ENCODE measurements at regions not wholly inside any gene's neighbourhood (a gene's known extent, or its start where the extent isn't known, plus 50 kb on each side); places are given as distances from the start of the nearest gene placed in this dataset.

DNA sequence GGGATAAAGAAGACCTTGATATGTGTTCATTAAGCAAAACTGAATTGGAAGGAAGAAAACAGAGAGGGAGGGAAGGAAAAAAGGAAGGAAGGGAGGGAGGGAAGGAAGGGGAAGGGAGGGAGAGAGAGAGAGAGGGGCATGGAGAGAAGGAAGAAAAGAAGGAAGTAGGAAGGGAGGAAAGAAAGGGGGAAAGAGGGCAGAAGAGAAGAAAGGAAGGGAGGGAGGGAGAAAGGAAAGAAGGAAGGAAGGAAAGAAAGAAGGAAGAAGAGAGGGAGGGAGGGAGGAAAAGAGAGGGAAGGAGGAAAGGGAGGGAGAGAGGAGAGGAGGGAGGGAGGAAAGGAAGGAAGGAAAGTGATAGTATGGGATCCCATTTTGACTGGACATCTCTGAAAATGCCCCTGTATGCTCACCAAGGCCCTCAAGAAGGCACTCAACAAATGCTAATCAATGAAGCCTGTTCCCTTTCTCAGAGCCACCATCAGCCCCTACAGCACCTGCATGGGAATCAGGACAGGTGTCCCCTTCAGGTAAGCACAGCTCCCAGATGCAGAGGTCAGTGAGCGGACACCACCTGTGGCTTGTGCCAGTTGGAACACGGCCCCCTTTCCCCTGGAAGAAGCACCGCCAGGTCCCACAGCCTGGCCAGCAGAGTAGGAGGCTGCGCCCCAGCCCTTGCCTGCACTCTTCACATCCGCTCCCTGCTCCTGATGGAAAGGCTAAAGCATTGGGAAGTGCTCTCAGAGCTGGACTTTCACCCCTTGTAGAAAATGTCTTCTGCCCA lies 161.4 kb upstream of the DIO3 start:
- H4K20me1 ChIP-seq (ENCODE audit: insufficient read depth, low read length) = no peaks in the 10 kb centered on the region
- WGBS (ENCODE audit: low lambda C conversion rate) = 40% methylated on average over 1 of the region's 5 CpGs
- CTCF ChIA-PET (ENCODE audit: low intra/inter-chr PET ratio, low total read pairs) = no interaction called here
- H3K4me1 ChIP-seq (ENCODE audit: insufficient read depth, low read length) = no peaks in the 10 kb centered on the region
- H3K27ac ChIP-seq (ENCODE audit: extremely low read length, insufficient read depth, low read length) = no peak overlapping the region
- H3K27me3 ChIP-seq (ENCODE audit: control insufficient read depth in 1 of 2, insufficient read depth in 2 of 2, low read length in 2 of 2) = peaks cover 0 to 29% of the 10 kb centered on the region in 2 experiments; a peak in 2 of 5 replicates
- DNase-seq (ENCODE audit: low spot score) (no peak), ATAC-seq (no peak), FAIRE-seq (no peak)
- POLR2A ChIA-PET = no interaction called here
- H3K9me3 ChIP-seq (ENCODE audit: low read length) = no peaks in the 10 kb centered on the region
- H3K79me2 ChIP-seq (ENCODE audit: insufficient read depth, low read length) = no peaks in the 10 kb centered on the region
- no peak overlapping the region for H3K4me2 ChIP-seq (ENCODE audit: low read depth, low read length)
- H3K9ac ChIP-seq (ENCODE audit: insufficient read depth, low read depth, low read length) = no peak overlapping the region
- H2AFZ ChIP-seq (ENCODE audit: low read length) = no peak overlapping the region
- in situ Hi-C loops (cut with HindIII; ENCODE audit: extremely low pct_ligation_motif_present, low pct_unique_long_range_greater_than_20kb) = no loop called here
- H3K36me3 ChIP-seq (replicated peaks in 1 of 2; ENCODE audit: control insufficient read depth in 1 of 2, insufficient read depth in 2 of 2, low read length in 2 of 2) = no peaks in the 10 kb centered on the region
- BruUV-seq (replicated peaks) = no TSS peak
- intact Hi-C loops (cut with micrococcal nuclease; ENCODE audit: unreplicated experiment) = no loop called here
- TF ChIP-seq ZNF317 (CRISPR knock-in tag; IDR thresholded peaks at IDR 0.05) (no peak), FOXC1 (CRISPR knock-in tag; IDR thresholded peaks at IDR 0.05; ENCODE audit: borderline replicate concordance) (no peak), NFE2 (CRISPR knock-in tag; IDR thresholded peaks at IDR 0.05) (no peak), KDM5A (IDR thresholded peaks at IDR 0.05; ENCODE audit: borderline replicate concordance, low read length) (no peak), HOXA9 (CRISPR knock-in tag; IDR thresholded peaks at IDR 0.05; ENCODE audit: borderline replicate concordance) (no peak), HNRNPH1 (optimal IDR thresholded peaks at IDR 0.05; ENCODE audit: low read depth, low read length) (no peak)
- TF ChIP-seq, protein P1, sequence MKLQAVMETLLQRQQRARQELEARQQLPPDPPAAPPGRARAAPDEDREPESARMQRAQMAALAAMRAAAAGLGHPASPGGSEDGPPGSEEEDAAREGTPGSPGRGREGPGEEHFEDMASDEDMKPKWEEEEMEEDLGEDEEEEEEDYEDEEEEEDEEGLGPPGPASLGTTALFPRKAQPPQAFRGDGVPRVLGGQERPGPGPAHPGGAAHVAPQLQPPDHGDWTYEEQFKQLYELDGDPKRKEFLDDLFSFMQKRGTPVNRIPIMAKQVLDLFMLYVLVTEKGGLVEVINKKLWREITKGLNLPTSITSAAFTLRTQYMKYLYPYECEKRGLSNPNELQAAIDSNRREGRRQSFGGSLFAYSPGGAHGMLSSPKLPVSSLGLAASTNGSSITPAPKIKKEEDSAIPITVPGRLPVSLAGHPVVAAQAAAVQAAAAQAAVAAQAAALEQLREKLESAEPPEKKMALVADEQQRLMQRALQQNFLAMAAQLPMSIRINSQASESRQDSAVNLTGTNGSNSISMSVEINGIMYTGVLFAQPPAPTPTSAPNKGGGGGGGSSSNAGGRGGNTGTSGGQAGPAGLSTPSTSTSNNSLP (IDR thresholded peaks at IDR 0.05; ENCODE audit: low read depth, low read length) = no peak
- TF ChIP-seq, protein P2, sequence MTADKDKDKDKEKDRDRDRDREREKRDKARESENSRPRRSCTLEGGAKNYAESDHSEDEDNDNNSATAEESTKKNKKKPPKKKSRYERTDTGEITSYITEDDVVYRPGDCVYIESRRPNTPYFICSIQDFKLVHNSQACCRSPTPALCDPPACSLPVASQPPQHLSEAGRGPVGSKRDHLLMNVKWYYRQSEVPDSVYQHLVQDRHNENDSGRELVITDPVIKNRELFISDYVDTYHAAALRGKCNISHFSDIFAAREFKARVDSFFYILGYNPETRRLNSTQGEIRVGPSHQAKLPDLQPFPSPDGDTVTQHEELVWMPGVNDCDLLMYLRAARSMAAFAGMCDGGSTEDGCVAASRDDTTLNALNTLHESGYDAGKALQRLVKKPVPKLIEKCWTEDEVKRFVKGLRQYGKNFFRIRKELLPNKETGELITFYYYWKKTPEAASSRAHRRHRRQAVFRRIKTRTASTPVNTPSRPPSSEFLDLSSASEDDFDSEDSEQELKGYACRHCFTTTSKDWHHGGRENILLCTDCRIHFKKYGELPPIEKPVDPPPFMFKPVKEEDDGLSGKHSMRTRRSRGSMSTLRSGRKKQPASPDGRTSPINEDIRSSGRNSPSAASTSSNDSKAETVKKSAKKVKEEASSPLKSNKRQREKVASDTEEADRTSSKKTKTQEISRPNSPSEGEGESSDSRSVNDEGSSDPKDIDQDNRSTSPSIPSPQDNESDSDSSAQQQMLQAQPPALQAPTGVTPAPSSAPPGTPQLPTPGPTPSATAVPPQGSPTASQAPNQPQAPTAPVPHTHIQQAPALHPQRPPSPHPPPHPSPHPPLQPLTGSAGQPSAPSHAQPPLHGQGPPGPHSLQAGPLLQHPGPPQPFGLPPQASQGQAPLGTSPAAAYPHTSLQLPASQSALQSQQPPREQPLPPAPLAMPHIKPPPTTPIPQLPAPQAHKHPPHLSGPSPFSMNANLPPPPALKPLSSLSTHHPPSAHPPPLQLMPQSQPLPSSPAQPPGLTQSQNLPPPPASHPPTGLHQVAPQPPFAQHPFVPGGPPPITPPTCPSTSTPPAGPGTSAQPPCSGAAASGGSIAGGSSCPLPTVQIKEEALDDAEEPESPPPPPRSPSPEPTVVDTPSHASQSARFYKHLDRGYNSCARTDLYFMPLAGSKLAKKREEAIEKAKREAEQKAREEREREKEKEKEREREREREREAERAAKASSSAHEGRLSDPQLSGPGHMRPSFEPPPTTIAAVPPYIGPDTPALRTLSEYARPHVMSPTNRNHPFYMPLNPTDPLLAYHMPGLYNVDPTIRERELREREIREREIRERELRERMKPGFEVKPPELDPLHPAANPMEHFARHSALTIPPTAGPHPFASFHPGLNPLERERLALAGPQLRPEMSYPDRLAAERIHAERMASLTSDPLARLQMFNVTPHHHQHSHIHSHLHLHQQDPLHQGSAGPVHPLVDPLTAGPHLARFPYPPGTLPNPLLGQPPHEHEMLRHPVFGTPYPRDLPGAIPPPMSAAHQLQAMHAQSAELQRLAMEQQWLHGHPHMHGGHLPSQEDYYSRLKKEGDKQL (CRISPR knock-in tag; IDR thresholded peaks at IDR 0.05; ENCODE audit: low read depth) = no peak
- H3K4me3 ChIP-seq (replicated peaks in 1 of 3; ENCODE audit: insufficient read depth in 1 of 3, low read depth in 2 of 3, low read length in 3 of 3) = no peak overlapping the region
